Medulla oblongata (tissue), 1 donor: ENCODE measurements at regions not wholly inside any gene's neighbourhood (a gene's known extent, or its start where the extent isn't known, plus 50 kb on each side); places are given as distances from the start of the nearest gene placed in this dataset.

ENCODE experiments used
- DNase-seq: peaks from one replicate; pipeline ENCODE4 v3.0.0-alpha.2; 2015; ENCODE audit errors: extremely low spot score

GRCh38 chr20:42020316-42020715, 402.1 kb upstream of the CHD6 start:
- DNase-seq: no peak

- DNase-seq: no peak
Measured at GRCh38 chr20:42018979-42019378, 400.8 kb upstream of the CHD6 start.

DNA sequence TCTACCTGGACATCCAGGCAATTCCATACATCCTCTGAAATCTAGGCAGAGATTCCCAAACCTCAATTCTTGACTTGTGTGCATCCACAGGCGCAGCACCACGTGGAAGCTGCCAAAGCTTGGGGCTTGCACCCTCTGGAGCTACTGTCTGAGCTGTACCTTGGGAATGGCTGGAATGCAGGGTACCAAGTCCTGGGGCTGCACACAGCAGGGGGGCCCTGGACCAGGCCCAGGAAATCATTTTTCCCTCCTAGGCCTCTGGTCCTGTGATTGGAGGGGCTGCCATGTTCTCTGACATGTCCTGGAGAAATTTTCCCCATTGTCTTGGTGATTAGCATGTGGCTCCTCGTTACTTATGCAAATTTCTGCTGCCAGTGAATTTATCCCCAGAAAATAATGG, 391.9 kb upstream of the CHD6 start:
- no peak for DNase-seq

DNA sequence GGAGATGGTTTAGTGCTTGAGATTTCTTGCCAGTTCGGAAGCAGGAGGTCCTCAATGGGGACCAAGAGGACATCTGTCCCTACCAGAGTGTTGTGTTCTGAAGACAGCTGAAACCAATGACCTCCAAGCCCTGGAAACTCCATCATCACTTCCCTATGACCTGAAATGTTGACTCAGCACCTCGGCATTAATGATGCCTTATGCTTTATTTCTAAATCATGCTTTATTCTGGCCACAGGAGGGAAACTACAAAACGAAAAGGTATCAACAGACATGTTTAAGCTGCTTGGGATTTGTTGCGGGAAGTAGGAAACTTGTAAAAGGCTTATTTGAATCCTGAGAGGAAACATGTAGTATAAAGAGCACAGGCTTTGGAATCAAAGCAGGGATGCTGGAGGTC, 389.1 kb upstream of the CHD6 start:
- no peak for DNase-seq

GRCh38 chr20:42005211-42005610, 387.0 kb upstream of the CHD6 start:
- no peak for DNase-seq

DNA sequence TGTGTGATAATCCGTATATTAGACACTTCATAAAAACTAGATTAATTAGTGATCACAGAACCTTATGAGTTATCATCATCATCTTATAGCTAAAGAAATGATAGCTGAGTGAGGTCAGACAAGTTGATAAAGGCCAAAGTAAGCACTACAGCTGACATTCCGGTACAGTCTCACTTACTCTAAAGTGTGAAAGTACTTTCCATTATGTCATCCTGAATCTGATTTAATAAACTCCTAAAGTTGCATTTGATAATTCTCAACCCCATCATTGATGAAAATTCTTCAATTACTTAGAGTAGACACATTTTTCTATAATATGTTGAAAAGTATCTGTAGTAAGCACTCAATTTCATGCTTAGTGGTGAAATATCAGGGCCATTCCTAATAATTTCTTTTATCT, 385.2 kb upstream of the CHD6 start:
- DNase-seq: no peak

- DNase-seq: no peak
Measured at GRCh38 chr20:41998539-41999341, 380.6 kb upstream of the CHD6 start.

DNA sequence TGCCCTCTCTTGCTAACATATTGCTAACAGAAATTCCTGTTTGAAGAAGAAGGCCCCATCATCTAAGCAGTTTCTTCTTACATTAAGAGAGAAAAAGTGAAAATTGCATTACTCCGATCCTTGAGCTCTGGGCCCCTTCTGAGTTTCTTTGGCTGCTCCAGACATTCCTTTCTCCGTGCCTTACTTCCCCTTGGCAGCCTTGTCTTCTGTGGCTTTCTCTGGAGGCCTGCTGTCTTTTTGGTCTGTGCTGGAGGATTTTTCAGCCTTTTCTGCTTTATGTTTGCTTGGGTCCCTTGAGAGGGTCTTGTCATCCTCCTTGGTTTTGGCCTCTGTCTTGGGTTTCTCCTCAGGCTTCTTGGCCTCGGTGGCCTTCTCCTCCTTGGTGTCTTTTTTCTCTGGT, 378.8 kb upstream of the CHD6 start:
- DNase-seq: no peak

- DNase-seq: no peak
Measured at GRCh38 chr20:41992481-41992880, 374.3 kb upstream of the CHD6 start.

- DNase-seq: no peak
Measured at GRCh38 chr20:41991412-41991811, 373.2 kb upstream of the CHD6 start.

GRCh38 chr20:41989935-41990635, 371.9 kb upstream of the CHD6 start:
- DNase-seq: no peak

DNA sequence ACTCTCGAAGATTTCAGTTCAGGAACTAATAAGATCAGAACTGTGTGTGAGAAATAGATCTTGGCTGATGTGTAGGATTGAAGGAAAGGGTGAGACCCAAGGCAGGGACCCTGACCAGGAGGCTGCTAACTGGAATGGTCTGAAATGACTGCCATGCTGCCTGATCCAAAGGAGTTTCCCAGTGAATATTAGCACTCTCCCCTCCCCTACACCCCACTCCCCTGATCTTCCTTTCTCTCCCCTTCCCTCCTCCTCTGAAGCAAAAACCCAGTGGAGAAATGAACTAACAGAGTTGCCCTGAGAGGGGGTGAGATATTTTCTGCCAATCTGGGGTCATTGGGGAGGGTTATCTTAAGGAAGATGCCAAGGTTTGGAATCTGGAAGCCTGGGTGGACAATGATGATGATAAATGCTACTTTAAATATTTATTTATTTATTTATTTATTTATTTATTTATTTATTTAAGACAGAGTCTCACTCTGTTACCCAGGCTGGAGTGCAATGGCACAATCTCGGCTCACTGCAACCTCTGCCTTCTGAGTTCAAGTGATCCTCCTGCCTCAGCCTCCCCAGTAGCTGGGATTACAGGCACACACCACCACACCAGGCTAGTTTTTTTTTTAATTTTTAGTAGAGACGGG, 371.0 kb upstream of the CHD6 start:
- DNase-seq: no peak

- no peak for DNase-seq
Measured at GRCh38 chr20:41984031-41984430, 365.9 kb upstream of the CHD6 start.

- no peak for DNase-seq
Measured at GRCh38 chr20:41983159-41983558, 365.0 kb upstream of the CHD6 start.

DNA sequence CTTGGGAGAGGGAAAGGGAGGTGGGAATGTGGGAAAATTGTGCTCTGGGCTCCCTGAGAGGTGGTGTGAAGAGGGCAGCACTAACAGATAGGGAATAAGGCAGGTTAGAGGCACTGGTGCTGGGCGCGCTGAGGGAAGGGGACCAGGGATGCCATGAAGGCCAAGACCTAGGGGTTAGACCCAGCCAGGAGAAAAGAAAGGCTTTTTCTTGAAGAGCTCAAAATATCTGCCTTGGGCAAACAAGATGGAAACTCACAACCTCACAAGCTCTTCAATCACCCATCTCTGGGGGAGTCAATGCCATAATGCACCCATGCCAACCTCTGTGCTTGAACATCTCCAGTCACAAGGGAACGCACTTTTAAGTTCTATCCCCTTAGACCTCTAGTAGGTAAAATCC, 363.6 kb upstream of the CHD6 start:
- no peak for DNase-seq

DNA sequence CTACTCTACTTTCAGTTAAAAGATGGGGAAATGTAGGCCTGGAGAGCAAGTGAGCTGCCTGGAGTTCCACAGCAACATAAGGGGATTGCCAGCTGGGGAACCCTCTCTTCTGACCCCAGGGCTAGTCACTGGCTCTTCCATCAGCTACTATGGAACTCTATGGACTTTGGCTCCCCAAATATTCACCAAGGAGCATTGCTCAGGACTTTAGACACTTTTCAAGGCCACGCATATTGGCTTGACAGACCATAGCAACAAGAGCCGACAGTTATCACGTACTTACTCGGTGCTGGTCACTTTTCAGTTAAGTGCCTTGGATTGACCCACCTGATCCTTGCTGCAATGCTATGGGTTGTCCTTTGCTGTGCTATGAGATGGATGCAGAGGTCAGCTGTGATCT, 360.7 kb upstream of the CHD6 start:
- DNase-seq: no peak

GRCh38 chr20:41978246-41978790, 360.1 kb upstream of the CHD6 start:
- DNase-seq: no peak

GRCh38 chr20:41969656-41970055, 351.5 kb upstream of the CHD6 start:
- peak; percentile 20 for DNase-seq

DNA sequence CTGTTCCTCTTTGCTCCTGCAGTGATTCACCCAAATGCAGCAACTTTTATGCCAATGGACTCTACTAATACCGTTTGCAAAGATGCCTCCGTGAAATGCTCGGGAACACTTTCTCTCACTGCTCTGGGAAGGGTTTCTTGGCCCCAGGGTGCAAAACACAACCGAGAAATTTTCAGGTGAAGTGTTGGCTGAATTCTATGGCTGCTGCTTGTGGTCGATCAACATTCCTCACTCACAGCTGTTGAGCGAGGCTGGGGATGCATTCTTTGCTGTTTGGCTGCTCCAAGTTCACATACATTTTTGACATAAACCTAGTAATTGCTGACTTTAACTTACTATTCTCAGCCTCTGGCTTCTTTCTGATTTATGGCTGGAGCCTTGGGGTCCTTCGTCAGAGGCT, 342.0 kb upstream of the CHD6 start:
- no peak for DNase-seq

GRCh38 chr20:41958391-41958790, 340.2 kb upstream of the CHD6 start:
- DNase-seq: no peak

DNA sequence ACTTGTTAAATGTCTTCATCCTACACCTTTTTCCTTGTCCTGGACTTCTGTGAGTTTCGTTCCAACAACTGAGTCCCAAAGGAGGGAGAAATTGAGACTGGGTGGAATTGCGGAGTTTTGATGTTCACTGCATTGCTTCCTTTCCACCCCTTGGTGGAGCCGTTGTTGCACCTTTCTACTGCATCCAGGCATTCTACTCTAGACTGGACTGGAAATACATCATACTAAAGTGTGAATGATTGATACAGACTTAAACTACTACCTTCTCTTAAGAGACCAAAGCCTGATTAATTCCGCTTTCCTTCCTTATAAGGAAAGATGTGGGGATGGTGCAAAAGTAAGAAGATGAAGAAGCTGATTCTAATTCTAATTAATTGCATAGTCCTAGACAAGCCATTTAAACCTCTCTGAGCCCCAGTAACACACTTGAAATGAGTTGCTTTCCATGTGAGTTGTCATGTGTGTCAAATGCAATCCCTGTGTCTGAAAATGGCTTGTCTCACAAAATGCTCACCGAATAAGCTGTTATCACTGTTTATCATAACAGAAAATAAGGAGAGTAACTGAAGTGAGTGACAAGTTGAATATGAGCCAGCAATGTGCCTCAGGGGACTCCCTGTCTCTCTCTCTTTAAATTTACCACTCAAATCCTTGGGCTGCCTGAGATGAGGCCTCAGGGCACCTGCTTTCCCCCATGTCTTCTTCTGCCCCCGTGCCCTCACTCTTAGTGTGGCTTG, 338.3 kb upstream of the CHD6 start:
- no peak for DNase-seq

- no peak for DNase-seq
Measured at GRCh38 chr20:41952166-41952565, 334.0 kb upstream of the CHD6 start.
